ENCODE measurements at regions not wholly inside any gene's neighbourhood (a gene's known extent, or its start where the extent isn't known, plus 50 kb on each side); places are given as distances from the start of the nearest gene placed in this dataset.

GRCh38 chr6:43890197-43891062 is 120.4 kb downstream of the VEGFA start:
- WGBS (ENCODE audit: low lambda C conversion rate, missing lambda C conversion rate) = 75% methylated on average over 17 of the region's 17 CpGs
- Histone ChIP-seq H3K36me3 (replicated peaks; ENCODE audit: insufficient read depth, low read depth) (no peaks in the 10 kb centered on the region), H3K9me3 (ENCODE audit: low read depth) (no peaks in the 10 kb centered on the region), H4K20me1 (ENCODE audit: insufficient read depth, poor library complexity, severe bottlenecking) (no peaks in the 10 kb centered on the region), H3K4me3 (no peak overlapping the region), H2AFZ (no peak overlapping the region), H3K27ac (no peak overlapping the region), H3K4me2 (no peak overlapping the region), H3K9me2 (replicated peaks; ENCODE audit: insufficient read depth) (no peaks in the 10 kb centered on the region), H3K79me2 (no peaks in the 10 kb centered on the region), H3K27me3 (no peaks in the 10 kb centered on the region), H3K4me1 (ENCODE audit: insufficient read depth) (peaks cover 5% of the 10 kb centered on the region)
- TF ChIP-seq EZH2phosphoT487 (IDR thresholded peaks at IDR 0.05; ENCODE audit: low read depth, severe bottlenecking, unreplicated experiment) = no peak
- TF ChIP-seq CTCF (IDR thresholded peaks at IDR 0.05; ENCODE audit: poor library complexity) = no peak
- TF ChIP-seq EZH2 (IDR thresholded peaks at IDR 0.05; ENCODE audit: borderline replicate concordance) = no peak
- DNase-seq (ENCODE audit: low spot score) = no peak

- Histone ChIP-seq H3K9me2 (replicated peaks; ENCODE audit: insufficient read depth) (no peaks in the 10 kb centered on the region), H3K4me3 (no peak overlapping the region), H4K20me1 (ENCODE audit: insufficient read depth, poor library complexity, severe bottlenecking) (no peaks in the 10 kb centered on the region), H3K79me2 (no peaks in the 10 kb centered on the region), H3K36me3 (replicated peaks; ENCODE audit: insufficient read depth, low read depth) (no peaks in the 10 kb centered on the region), H2AFZ (no peak overlapping the region), H3K4me1 (ENCODE audit: insufficient read depth) (peaks cover 5% of the 10 kb centered on the region), H3K27ac (no peak overlapping the region), H3K9me3 (ENCODE audit: low read depth) (no peaks in the 10 kb centered on the region), H3K27me3 (no peaks in the 10 kb centered on the region), H3K4me2 (no peak overlapping the region)
- WGBS (ENCODE audit: low lambda C conversion rate, missing lambda C conversion rate) = 88% methylated on average over 17 of the region's 17 CpGs
- TF ChIP-seq CTCF (IDR thresholded peaks at IDR 0.05; ENCODE audit: poor library complexity) (no peak), EZH2phosphoT487 (IDR thresholded peaks at IDR 0.05; ENCODE audit: low read depth, severe bottlenecking, unreplicated experiment) (no peak), EZH2 (IDR thresholded peaks at IDR 0.05; ENCODE audit: borderline replicate concordance) (no peak)
- no peak for DNase-seq (ENCODE audit: low spot score)
Measured at GRCh38 chr6:43887906-43888683, 118.1 kb downstream of the VEGFA start.

- Histone ChIP-seq H3K27me3 (no peaks in the 10 kb centered on the region), H2AFZ (no peak overlapping the region), H3K36me3 (replicated peaks; ENCODE audit: insufficient read depth, low read depth) (no peaks in the 10 kb centered on the region), H3K4me3 (no peak overlapping the region), H3K4me1 (ENCODE audit: insufficient read depth) (peaks cover 5% of the 10 kb centered on the region), H3K79me2 (no peaks in the 10 kb centered on the region), H3K9me2 (replicated peaks; ENCODE audit: insufficient read depth) (no peaks in the 10 kb centered on the region), H3K27ac (no peak overlapping the region), H3K9me3 (ENCODE audit: low read depth) (no peaks in the 10 kb centered on the region), H3K4me2 (no peak overlapping the region), H4K20me1 (ENCODE audit: insufficient read depth, poor library complexity, severe bottlenecking) (no peaks in the 10 kb centered on the region)
- TF ChIP-seq EZH2 (IDR thresholded peaks at IDR 0.05; ENCODE audit: borderline replicate concordance) = no peak
- TF ChIP-seq EZH2phosphoT487 (IDR thresholded peaks at IDR 0.05; ENCODE audit: low read depth, severe bottlenecking, unreplicated experiment) = no peak
- no peak for TF ChIP-seq CTCF (IDR thresholded peaks at IDR 0.05; ENCODE audit: poor library complexity)
- 80% methylated on average over 11 of the region's 12 CpGs for WGBS (ENCODE audit: low lambda C conversion rate, missing lambda C conversion rate)
- no peak for DNase-seq (ENCODE audit: low spot score)
Measured at GRCh38 chr6:43887340-43887858, 117.4 kb downstream of the VEGFA start.

Data from hepatocyte (in vitro differentiated cells).